GM19468 (cell line): ENCODE measurements at regions not wholly inside any gene's neighbourhood (a gene's known extent, or its start where the extent isn't known, plus 50 kb on each side); places are given as distances from the start of the nearest gene placed in this dataset.

Experiments
- ATAC-seq: cut with Tn5 transposase; IDR thresholded peaks from one replicate; pipeline ENCODE4 v1.9.1; 2021; ENCODE audit warnings: mild to moderate bottlenecking, moderate library complexity, moderate number of reproducible peaks; ENCODE audit not compliant: unreplicated experiment; ENCODE audit errors: extremely low read depth

DNA sequence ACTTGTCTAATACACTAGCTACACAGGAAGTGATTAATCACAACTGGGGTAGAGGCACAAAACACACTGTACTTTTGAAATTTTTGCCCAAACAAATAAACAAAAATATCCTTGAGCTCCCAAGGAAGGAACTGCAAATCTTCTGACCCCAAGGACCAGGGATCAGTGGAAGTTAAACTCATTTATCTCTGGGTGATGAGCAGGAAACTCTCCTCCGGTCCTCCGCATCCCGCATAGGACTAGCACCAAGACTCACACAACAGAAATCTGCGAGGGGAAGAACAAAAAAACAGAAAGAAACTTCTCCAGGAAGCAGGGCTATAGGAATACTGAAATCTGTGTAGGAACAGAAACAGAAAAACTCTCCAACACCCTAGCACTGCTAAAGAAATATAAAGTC lies 650.3 kb downstream of the DCDC2C start:
- no peak for ATAC-seq

GRCh38 chr2:4354164-4354563 lies 650.8 kb downstream of the DCDC2C start:
- no peak for ATAC-seq

- no peak for ATAC-seq
Observed at GRCh38 chr2:4354678-4355077, 651.3 kb downstream of the DCDC2C start.

GRCh38 chr2:4356109-4356508 lies 652.7 kb downstream of the DCDC2C start:
- no peak for ATAC-seq

DNA sequence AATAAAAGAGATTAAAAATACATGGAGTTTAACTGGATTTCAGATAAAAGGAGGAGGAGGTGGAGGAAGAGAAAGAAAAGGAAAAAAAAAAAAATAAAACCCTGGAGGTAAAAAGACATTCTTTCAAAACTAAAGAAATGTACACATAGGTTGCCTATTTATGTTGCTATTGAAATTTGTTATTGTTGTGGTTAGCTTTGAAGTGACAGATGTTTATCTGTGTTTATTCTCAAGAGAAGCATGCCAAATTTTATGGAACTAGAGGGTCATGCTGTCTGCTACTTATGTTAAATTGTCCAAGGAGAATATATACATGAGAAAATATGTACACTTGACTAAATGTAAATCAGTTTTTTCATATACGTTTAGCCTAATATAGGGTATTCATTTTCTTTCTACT lies 653.2 kb downstream of the DCDC2C start:
- no peak for ATAC-seq

DNA sequence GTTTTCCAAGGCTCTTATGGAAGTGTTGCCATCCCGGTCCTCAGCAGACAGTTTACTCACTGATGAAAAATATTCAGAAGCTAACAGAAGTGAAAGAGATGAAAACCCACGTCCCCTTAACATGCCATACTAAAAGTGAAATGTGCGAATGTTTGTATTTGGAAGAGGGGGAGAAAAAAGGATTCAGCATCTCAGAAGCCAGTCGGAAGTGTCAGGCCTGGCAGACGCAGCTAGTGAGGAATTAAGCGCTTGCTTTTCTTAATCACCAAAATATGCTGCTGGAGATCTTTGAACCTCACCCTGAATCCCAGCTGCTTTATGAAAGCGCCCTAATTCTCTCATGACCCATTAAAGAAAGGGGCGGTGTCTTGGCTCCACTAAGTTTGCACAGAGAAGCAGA lies 653.7 kb downstream of the DCDC2C start:
- no peak for ATAC-seq

- no peak for ATAC-seq
Observed at GRCh38 chr2:4358837-4359236, 655.5 kb downstream of the DCDC2C start.

DNA sequence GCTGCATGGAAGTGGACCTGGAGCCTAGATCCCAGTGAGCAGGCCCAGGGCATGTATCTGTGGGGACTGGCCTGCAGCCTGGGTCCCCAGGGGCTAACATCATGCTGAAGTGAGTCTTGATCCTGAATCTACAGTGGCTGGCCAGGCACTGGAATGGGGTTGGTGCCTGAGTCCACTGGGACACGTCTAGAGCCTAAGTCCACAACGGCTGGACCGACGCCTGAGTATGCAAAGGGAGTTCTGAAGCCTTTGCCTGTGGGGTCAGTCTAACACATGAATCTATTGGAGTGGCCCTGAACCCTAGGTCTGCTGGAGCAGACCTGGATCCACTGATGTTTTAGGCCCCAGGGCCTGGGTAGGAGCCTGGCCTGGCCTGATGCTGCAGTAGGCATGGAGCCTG lies 665.5 kb downstream of the DCDC2C start:
- no peak for ATAC-seq

DNA sequence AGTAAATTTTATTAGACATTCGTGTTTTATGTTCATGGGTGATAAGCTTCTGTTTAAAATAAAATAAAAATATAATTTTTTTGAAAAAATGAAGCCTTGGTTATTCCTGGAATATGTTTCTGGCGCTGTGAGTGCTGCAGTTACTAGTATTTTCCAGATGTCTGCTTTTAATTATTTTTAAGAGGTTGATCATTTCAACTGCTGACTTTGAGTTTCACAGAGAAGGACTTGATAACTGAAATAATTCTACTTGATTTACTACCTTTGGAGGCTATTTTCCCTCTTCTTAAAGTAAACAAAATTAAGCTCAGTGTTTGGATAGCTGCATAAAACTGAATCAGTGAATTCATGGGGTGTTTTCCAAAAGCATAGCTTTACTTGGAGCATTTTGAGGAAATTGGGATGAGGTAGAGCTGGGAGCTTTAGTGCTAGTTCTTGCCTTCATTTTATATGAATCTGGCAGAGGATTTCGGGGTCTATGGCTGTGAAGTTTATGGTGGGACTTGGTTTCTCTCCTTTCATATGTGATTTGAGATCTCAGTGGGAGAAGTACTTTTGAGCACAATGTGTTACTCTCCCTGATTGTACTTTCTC lies 666.5 kb downstream of the DCDC2C start:
- no peak for ATAC-seq

GRCh38 chr2:4370422-4371090 lies 667.2 kb downstream of the DCDC2C start:
- no peak for ATAC-seq

DNA sequence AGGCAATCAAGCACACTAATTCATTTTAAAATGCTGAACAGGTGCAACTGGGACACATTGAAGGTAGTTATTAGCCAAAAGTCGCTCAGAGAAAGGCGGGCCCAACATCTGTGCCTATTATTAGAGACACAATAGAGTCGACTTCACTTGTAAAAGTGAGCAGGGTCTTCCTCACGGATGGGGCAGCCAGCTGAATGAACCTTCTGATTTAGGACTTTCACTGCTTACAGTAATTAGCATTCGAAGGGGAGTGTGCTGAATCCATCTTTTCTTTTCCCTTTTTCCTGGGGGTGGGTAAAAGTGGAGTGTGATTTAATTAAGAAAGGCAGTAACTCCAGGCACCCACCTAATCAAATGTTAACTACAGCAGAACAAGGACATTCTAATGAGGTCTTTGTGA lies 677.7 kb downstream of the DCDC2C start:
- no peak for ATAC-seq

DNA sequence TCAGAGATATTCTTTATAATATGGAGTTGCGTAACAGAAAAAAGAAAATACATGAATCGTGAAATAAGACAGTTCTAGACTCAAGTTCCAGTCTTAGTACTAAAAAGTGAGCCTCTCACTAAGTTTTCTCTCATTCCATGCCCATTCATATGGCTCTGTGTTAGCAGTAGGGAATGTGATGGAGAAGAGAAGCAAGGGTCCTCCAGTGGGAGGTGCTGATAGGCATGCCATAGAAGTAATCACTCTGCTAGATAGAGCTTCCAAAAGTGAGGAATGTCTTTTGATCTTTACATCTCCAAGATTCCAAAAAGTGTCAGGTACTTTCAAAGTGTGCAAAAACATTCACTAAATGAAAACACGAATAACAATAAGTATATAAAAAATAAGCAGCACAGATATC lies 678.4 kb downstream of the DCDC2C start:
- ATAC-seq: no peak

DNA sequence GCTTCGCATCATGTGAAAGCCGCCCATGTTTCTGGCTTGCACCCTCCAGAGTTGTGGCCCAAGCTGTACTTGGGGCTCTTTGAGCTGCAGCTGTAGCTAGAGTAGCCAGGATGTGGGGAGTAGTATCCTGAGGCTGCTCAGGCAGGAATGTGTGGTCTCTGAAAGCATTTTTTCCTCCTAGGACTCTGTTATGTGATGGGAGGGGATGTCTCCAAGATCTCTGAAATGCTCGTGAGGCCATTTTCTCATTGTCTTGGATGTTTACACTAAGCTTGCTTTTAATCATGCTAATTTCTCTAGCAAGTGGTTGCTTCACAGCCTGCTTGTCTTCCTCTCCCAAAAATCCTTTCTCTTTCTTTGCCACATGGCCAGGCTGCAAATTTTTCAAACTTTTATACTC lies 687.6 kb downstream of the DCDC2C start:
- no peak for ATAC-seq

- no peak for ATAC-seq
Observed at GRCh38 chr2:4404363-4404762, 701.0 kb downstream of the DCDC2C start.

GRCh38 chr2:4408321-4408720 lies 704.9 kb downstream of the DCDC2C start:
- no peak for ATAC-seq

DNA sequence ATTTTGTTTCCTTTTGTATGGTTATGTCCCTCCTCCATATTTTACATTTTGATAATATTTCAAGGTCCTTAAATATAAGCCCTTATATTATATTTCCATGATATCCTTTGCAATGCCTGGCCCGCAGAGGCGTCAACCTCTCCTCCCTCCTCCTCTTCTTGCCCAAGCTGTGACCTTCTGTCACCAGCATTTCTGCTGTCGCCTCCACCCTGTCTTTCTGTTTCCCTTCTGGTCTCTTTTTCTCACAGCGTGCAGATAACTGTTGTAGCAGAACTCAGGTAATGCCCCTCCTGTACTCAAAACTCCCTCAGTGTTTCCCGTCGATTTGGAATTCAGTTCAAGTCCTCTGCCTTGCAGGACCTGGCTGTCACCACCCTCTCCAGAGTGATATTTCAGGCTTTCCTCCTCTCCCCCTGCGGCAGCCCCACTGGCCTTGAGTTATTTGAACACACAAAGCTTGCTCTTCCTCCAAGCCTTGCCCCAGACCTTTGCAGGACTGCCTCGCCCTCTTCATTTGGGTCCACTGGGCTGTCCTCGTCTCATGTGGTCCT lies 709.3 kb downstream of the DCDC2C start:
- ATAC-seq: no peak

- no peak for ATAC-seq
Observed at GRCh38 chr2:4415171-4415570, 711.8 kb downstream of the DCDC2C start.

- ATAC-seq: no peak
Observed at GRCh38 chr2:4415810-4416413, 712.5 kb downstream of the DCDC2C start.

DNA sequence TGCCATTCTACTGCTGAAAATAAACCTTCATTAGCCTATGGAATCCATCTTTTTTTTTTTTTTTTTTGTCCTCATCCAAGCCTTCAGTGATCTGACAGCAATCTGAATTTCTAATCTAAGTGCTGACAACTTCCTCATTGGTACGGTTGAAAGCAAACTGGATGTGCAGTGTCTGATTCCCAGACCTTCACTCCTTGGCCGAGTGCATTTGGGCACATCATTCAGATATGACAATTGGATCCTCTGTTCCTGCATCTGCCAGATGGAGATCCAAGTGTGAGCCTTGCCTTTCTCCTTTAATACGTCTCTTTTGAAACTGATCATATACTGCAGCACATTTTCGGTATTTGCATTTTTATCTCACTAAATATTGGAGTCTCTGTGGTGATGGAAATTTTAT lies 713.1 kb downstream of the DCDC2C start:
- no peak for ATAC-seq

DNA sequence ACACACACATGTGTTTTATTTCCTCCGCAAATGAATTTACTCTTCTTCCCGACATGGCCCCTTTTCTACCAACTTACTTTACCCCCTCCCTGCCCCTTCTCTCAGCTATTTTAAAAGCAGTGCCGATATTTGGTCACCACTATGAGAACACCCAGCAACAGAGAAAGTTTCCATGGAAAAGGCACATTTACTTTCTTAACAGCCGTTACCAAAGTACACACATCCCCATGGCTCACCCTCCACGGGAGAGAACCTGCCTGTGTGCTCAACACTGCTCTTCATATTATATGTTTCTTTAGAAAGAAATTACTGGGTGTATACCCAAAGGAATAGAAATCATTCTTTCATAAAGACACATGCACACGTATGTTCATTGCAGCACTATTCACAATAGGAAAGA lies 714.4 kb downstream of the DCDC2C start:
- ATAC-seq: no peak

GRCh38 chr2:4420032-4420431 lies 716.7 kb downstream of the DCDC2C start:
- no peak for ATAC-seq

DNA sequence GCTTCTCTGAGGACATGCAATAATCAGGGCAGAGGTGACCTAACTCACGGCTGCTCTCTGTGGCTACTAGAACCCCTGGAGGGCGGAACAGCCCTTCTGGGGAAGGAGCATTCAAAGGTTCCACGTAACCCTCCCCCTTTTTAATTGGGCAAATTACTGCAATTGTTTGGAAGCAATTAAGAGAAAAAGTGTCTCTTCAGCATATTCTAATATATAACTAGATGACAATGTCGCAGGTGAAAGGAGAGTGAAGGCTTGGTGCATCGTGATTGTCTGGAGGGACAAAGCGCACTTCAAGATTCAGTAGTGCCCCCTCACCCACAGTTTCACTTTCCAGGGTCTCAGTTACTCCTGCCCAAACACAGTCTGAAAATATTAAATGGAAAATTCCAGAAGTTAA lies 720.8 kb downstream of the DCDC2C start:
- ATAC-seq: no peak
